ENCODE measurements at regions not wholly inside any gene's neighbourhood (a gene's known extent, or its start where the extent isn't known, plus 50 kb on each side); places are given as distances from the start of the nearest gene placed in this dataset.

GRCh38 chr1:218990019-218990418 lies 183.7 kb upstream of the LYPLAL1 start:
- no peak for TF ChIP-seq POLR2A (IDR thresholded peaks at IDR 0.05; ENCODE audit: low read depth, low read length)
- no peak for TF ChIP-seq POLR2AphosphoS5 (IDR thresholded peaks at IDR 0.05; ENCODE audit: low read depth, low read length)
- TF ChIP-seq TAF1 (IDR thresholded peaks at IDR 0.05; ENCODE audit: low read depth, low read length), result no peak
